GM12878 (cell line): ENCODE measurements at regions not wholly inside any gene's neighbourhood (a gene's known extent, or its start where the extent isn't known, plus 50 kb on each side); places are given as distances from the start of the nearest gene placed in this dataset.

Experiments
- ATAC-seq: fragments of 200-7000 bp; cut with Tn5 transposase; 3 replicates; pipeline ENCODE4 v1.9.1; 2020; ENCODE audit warnings: mild to moderate bottlenecking, moderate library complexity
- BruUV-seq: library from RNA; stranded (reverse); fragments of 400-500 nt; replicated peaks from 2 replicates; lab custom pipeline; 2021; lab: Mats Ljungman, UMichigan
- CTCF ChIA-PET: fragments of 300-600 bp; sonication (Branson Sonifier 250); formaldehyde crosslinking; extraction: SDS; loops from one replicate; lab custom pipeline; 2021; ENCODE audit warnings: inconsistent platforms; lab: Yijun Ruan, JAX
- POLR2A ChIA-PET: fragments of 350-600 bp; formaldehyde crosslinking; extraction: SDS; loops from one replicate; lab custom pipeline; 2021; ENCODE audit warnings: inconsistent platforms; lab: Charles Lee
- RAD21 ChIA-PET: fragments of 300-600 bp; sonication (Branson Sonifier 250); formaldehyde crosslinking; loops from one replicate; lab custom pipeline; 2023; ENCODE audit warnings: antibody characterized with exemption; ENCODE audit not compliant: unreplicated experiment; lab: Charles Lee
- SMC1A ChIA-PET: fragments of 300-600 bp; sonication (Branson Sonifier 250); formaldehyde crosslinking; loops from one replicate; lab custom pipeline; 2023; ENCODE audit not compliant: unreplicated experiment, uncharacterized antibody; lab: Charles Lee
- DNase-seq: peaks from one replicate; pipeline ENCODE4 v3.0.0-alpha.2; 2011; ENCODE audit warnings: low read depth, low spot score
- FAIRE-seq: peaks from 3 replicates; lab custom pipeline; 2011; peaks lifted over from hg19 to GRCh38; lab: Jason Lieb, UNC
- H2AFZ ChIP-seq: 2 replicates; pipeline ENCODE4 v1.6.0; 2011; ENCODE audit warnings: low read depth, low read length, control low read depth; ENCODE audit not compliant: control insufficient read depth
- H3K27ac ChIP-seq: 2 replicates; pipeline ENCODE4 v1.5.1; 2011; ENCODE audit warnings: control low read depth; ENCODE audit not compliant: control insufficient read depth, insufficient read depth
- H3K27me3 ChIP-seq, 2 experiments: replicated peaks in 1 of 2; 2 replicates each; pipeline versions ENCODE4 v1.6.0 to v1.6.1; 2011; ENCODE audit warnings: low read length in 1 of 2; ENCODE audit not compliant: control insufficient read depth in 2 of 2, insufficient read depth in 2 of 2
- H3K36me3 ChIP-seq, 2 experiments: 2 replicates each; pipeline ENCODE4 v1.5.1; 2011; ENCODE audit warnings: low read length in 1 of 2; ENCODE audit not compliant: control insufficient read depth in 2 of 2, insufficient read depth in 2 of 2
- H3K4me1 ChIP-seq: 2 replicates; pipeline ENCODE4 v1.6.1; 2011; ENCODE audit warnings: mild to moderate bottlenecking, low read length, moderate library complexity, mixed read lengths; ENCODE audit not compliant: control insufficient read depth, insufficient read depth
- H3K4me2 ChIP-seq: 2 replicates; pipeline ENCODE4 v1.6.0; 2011; ENCODE audit warnings: control low read depth; ENCODE audit not compliant: control insufficient read depth, insufficient read depth
- H3K4me3 ChIP-seq: fragments of 200-600 bp; sonication (generic); 2 replicates; pipeline ENCODE4 v1.5.1; 2016
- H3K79me2 ChIP-seq: 2 replicates; pipeline ENCODE4 v1.6.0; 2011; ENCODE audit warnings: low read length; ENCODE audit not compliant: control insufficient read depth, insufficient read depth
- H3K9ac ChIP-seq: 2 replicates; pipeline ENCODE4 v1.8.0; 2011; ENCODE audit warnings: low read length, control low read depth, mixed read lengths; ENCODE audit not compliant: control insufficient read depth, insufficient read depth
- H3K9me3 ChIP-seq: replicated peaks from 3 replicates; pipeline ENCODE4 v1.5.1; 2011; ENCODE audit warnings: mild to moderate bottlenecking, low read length; ENCODE audit not compliant: control insufficient read depth, insufficient read depth
- H4K20me1 ChIP-seq: 2 replicates; pipeline ENCODE4 v1.6.0; 2011; ENCODE audit not compliant: control insufficient read depth, insufficient read depth
- EGR1 ChIP-seq, 2 experiments: IDR thresholded peaks; 1 replicate in 1 of 2; 2 replicates in 1 of 2; pipeline ENCODE4 v1.6.1; 2011 to 2012; ENCODE audit warnings: low read depth in 2 of 2, low read length in 2 of 2, borderline replicate concordance in 1 of 2, mild to moderate bottlenecking in 1 of 2, moderate library complexity in 1 of 2
- GABPA ChIP-seq: IDR thresholded peaks from 2 replicates; pipeline ENCODE4 v1.6.1; 2014; ENCODE audit warnings: antibody characterized with exemption, low read depth, mild to moderate bottlenecking, inconsistent platforms
- GATAD2B ChIP-seq: fragments of 450-650 bp; conservative IDR thresholded peaks from 2 replicates; pipeline ENCODE4 v1.6.1; 2017; ENCODE audit warnings: low read depth, mild to moderate bottlenecking, moderate library complexity
- IRF4 ChIP-seq: IDR thresholded peaks from 2 replicates; pipeline ENCODE4 v1.6.1; 2011; ENCODE audit warnings: low read depth, low read length
- NBN ChIP-seq: fragments of 450-650 bp; IDR thresholded peaks from 2 replicates; pipeline ENCODE4 v1.6.1; 2016
- SREBF1 ChIP-seq: IDR thresholded peaks from 2 replicates; pipeline ENCODE4 v1.6.1; 2012; ENCODE audit warnings: mild to moderate bottlenecking, low read length
- WGBS: methylation state at CpG from one replicate; pipeline ENCODE4 v1.1.6; 2016; ENCODE audit warnings: low lambda C conversion rate; ENCODE audit not compliant: insufficient replicate concordance, insufficient coverage; ENCODE audit errors: missing lambda C conversion rate; 5-methylcytosine and 5-hydroxymethylcytosine counted together
- in situ Hi-C: fragments of 300-500 bp; cut with MboI; formaldehyde crosslinking; loops from 9 replicates; pipeline ENCODE4 v1.14.3; 2018; ENCODE audit warnings: mixed read lengths
- intact Hi-C: fragments of 100-400 bp; cut with micrococcal nuclease; formaldehyde crosslinking; loops from one replicate; pipeline ENCODE4 v1.14.2; 2022; ENCODE audit not compliant: unreplicated experiment
- TF ChIP-seq, protein P1 (sequence below): IDR thresholded peaks from 2 replicates; pipeline ENCODE4 v1.6.1; 2012; ENCODE audit warnings: low read depth, low read length, improper control_type of control experiment
- TF ChIP-seq, protein P2 (sequence below), 3 experiments: IDR thresholded peaks in 2 of 3; conservative IDR thresholded peaks in 1 of 3; 2 replicates each; pipeline ENCODE4 v1.5.1; 2011; ENCODE audit warnings: low read depth in 3 of 3, low read length in 3 of 3, mild to moderate bottlenecking in 3 of 3, control low read depth in 2 of 3, moderate library complexity in 2 of 3, inconsistent platforms in 1 of 3, mixed read lengths in 1 of 3; ENCODE audit not compliant: control insufficient read depth in 2 of 3, insufficient read depth in 1 of 3; ENCODE audit errors: extremely low read depth in 1 of 3

DNA sequence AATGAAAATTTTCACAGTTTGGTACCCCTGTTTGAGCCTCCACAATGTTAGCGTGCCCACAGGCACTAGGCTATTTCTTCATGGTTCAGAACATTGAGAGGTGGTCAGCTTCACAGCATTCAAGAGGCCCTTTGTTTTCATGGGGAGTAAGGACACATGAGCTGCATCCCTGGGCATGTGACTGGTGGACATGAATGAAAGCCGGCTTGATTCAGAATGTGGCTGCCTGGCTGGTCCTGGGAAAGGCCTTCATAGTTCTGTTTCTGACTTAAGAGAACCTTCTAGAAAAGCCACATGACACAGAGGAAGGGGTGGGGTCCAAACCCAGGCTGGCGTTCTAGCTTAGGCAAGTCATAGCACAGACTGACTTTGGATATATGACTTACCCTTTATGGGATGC, 420.6 kb downstream of the CMPK2 start:
- Histone ChIP-seq H3K9ac (no peak overlapping the region), H3K4me1 (no peaks in the 10 kb centered on the region), H4K20me1 (no peaks in the 10 kb centered on the region), H3K9me3 (no peaks in the 10 kb centered on the region), H3K27ac (no peak overlapping the region), H3K79me2 (no peaks in the 10 kb centered on the region), H3K27me3 (no peaks in the 10 kb centered on the region), H3K4me3 (no peak overlapping the region), H3K36me3 (no peaks in the 10 kb centered on the region), H2AFZ (no peak overlapping the region), H3K4me2 (no peak overlapping the region)
- intact Hi-C loops (no loop called here), in situ Hi-C loops (no loop called here)
- RAD21 ChIA-PET = no interaction called here
- ATAC-seq (no peak), FAIRE-seq (no peak), DNase-seq (no peak)
- no TSS peak for BruUV-seq
- TF ChIP-seq, protein P1, sequence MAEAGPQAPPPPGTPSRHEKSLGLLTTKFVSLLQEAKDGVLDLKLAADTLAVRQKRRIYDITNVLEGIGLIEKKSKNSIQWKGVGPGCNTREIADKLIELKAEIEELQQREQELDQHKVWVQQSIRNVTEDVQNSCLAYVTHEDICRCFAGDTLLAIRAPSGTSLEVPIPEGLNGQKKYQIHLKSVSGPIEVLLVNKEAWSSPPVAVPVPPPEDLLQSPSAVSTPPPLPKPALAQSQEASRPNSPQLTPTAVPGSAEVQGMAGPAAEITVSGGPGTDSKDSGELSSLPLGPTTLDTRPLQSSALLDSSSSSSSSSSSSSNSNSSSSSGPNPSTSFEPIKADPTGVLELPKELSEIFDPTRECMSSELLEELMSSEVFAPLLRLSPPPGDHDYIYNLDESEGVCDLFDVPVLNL = no peak
- TF ChIP-seq EGR1 (IDR thresholded peaks at IDR 0.05; ENCODE audit: borderline replicate concordance in 1 of 2, low read depth in 2 of 2, low read length in 2 of 2) (no peak), IRF4 (no peak), GATAD2B (no peak), SREBF1 (no peak), GABPA (no peak), NBN (no peak)
- TF ChIP-seq, protein P2, sequence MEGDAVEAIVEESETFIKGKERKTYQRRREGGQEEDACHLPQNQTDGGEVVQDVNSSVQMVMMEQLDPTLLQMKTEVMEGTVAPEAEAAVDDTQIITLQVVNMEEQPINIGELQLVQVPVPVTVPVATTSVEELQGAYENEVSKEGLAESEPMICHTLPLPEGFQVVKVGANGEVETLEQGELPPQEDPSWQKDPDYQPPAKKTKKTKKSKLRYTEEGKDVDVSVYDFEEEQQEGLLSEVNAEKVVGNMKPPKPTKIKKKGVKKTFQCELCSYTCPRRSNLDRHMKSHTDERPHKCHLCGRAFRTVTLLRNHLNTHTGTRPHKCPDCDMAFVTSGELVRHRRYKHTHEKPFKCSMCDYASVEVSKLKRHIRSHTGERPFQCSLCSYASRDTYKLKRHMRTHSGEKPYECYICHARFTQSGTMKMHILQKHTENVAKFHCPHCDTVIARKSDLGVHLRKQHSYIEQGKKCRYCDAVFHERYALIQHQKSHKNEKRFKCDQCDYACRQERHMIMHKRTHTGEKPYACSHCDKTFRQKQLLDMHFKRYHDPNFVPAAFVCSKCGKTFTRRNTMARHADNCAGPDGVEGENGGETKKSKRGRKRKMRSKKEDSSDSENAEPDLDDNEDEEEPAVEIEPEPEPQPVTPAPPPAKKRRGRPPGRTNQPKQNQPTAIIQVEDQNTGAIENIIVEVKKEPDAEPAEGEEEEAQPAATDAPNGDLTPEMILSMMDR (IDR thresholded peaks at IDR 0.05 in 2 of 3, conservative IDR thresholded peaks at IDR 0.05 in 1 of 3; ENCODE audit: control insufficient read depth in 2 of 3, extremely low read depth in 1 of 3, insufficient read depth in 1 of 3, low read depth in 3 of 3, low read length in 3 of 3) = no peak
- 92% methylated on average over 3 of the region's 3 CpGs for WGBS
- POLR2A ChIA-PET = no interaction called here
- SMC1A ChIA-PET = no interaction called here
- CTCF ChIA-PET = no interaction called here
